Stomach (tissue), 4 donors: ENCODE measurements at regions not wholly inside any gene's neighbourhood (a gene's known extent, or its start where the extent isn't known, plus 50 kb on each side); places are given as distances from the start of the nearest gene placed in this dataset.

Experiments
- POLR2AphosphoS5 ChIP-seq, 3 donors: sonication (generic); formaldehyde crosslinking; IDR thresholded peaks; one replicate each; pipeline ENCODE4 v1.6.1; 2016; ENCODE audit warnings: antibody characterized with exemption in 3 of 3
- TF ChIP-seq, protein P1 (sequence below), 7 experiments: fragments of 450-650 bp in 4 of 7; fragments of 200-600 bp in 3 of 7; sonication (generic) in 3 of 7; IDR thresholded peaks; one replicate each; pipeline ENCODE4 v1.5.1; 2016 to 2019; ENCODE audit warnings: antibody characterized with exemption in 7 of 7, control low read depth in 2 of 7, mild to moderate bottlenecking in 1 of 7

DNA sequence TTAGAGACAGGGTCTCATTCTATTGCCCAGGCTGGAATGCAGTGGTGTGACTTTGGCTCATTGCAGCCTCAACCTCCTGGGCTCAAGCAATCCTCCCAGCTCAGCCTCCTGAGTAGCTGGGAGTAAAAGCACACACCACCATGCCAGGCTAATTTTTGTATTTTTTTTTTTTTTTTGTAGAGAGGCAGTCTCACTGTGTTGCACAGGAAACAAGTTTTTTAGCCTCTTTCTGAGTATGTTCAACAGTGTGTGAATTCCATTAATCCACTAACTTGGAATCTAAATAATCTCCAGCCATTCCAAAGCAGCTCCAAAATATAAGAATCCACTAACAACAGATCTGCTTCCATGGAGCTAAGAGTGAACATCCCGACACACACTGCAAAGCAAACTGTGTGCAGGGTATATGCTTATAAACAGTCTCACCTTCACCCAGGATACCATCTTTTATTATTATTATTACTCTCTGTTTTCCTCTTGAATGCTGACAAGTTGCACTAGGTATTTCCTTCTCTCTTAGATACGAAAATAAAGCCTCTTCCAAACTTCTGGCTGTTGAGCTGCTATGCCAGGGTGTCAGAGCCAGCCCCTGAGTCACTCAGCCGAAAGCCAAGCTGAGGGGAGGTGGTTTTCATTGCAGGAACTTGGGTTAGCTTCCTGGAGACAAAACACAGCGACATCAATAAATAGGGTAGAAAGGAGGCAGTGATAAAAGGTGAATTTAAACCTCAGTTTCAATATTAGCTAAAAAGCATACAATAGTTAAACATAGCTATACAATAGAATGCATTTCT is 264.9 kb downstream of the HIVEP2 start:
- TF ChIP-seq, protein P1, sequence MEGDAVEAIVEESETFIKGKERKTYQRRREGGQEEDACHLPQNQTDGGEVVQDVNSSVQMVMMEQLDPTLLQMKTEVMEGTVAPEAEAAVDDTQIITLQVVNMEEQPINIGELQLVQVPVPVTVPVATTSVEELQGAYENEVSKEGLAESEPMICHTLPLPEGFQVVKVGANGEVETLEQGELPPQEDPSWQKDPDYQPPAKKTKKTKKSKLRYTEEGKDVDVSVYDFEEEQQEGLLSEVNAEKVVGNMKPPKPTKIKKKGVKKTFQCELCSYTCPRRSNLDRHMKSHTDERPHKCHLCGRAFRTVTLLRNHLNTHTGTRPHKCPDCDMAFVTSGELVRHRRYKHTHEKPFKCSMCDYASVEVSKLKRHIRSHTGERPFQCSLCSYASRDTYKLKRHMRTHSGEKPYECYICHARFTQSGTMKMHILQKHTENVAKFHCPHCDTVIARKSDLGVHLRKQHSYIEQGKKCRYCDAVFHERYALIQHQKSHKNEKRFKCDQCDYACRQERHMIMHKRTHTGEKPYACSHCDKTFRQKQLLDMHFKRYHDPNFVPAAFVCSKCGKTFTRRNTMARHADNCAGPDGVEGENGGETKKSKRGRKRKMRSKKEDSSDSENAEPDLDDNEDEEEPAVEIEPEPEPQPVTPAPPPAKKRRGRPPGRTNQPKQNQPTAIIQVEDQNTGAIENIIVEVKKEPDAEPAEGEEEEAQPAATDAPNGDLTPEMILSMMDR (IDR thresholded peaks at IDR 0.05) = no peak
- TF ChIP-seq POLR2AphosphoS5 (IDR thresholded peaks at IDR 0.05) = no peak
